Posterior vena cava (tissue), 2 donors: ENCODE measurements at regions not wholly inside any gene's neighbourhood (a gene's known extent, or its start where the extent isn't known, plus 50 kb on each side); places are given as distances from the start of the nearest gene placed in this dataset.

Experiments
- DNase-seq: peaks from one replicate; pipeline ENCODE4 v3.0.0-alpha.2; 2020; ENCODE audit warnings: low spot score
- intact Hi-C, 2 donors: fragments of 100-400 bp; cut with DNase I; formaldehyde crosslinking; loops; one replicate each; pipeline versions ENCODE4 v1.14.1 to v1.14.2; 2022 to 2023
- donor health status: DM: yes; HTN: yes; CAD: no.
- donor health status: DM: yes; HTN: yes; CAD: no.

DNA sequence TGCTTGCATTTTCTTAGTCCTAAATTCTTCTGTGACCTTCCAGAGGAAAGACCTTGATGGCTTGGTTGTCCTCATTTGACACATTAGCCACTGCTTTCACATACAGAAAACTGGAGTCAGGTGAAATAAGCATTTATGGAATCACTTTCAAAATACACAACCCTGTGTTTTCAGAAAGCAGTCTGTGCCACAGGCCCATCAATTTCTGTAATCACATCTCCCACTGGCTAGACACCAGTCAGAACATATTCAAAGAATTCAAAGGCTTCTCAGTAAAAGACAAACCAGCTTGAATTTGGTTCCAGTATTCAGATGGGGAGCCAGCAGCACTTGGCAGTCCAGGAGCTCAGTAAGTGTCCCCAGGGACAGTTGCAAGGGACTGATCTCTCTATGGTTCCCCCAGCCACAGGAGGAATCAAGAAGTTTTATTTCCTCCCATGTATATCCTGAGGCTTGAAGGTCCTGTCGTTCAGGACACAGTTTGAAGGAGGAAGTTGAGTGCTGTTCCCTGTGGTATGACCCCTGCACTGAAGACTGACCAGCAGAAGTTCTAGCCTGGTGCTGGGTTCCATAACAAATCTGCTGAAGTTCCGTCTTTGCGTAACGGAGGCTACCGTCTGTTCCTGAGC, 214.3 kb downstream of the FOXO1 start:
- DNase-seq, result no peak
- intact Hi-C loops, result no loop called here

DNA sequence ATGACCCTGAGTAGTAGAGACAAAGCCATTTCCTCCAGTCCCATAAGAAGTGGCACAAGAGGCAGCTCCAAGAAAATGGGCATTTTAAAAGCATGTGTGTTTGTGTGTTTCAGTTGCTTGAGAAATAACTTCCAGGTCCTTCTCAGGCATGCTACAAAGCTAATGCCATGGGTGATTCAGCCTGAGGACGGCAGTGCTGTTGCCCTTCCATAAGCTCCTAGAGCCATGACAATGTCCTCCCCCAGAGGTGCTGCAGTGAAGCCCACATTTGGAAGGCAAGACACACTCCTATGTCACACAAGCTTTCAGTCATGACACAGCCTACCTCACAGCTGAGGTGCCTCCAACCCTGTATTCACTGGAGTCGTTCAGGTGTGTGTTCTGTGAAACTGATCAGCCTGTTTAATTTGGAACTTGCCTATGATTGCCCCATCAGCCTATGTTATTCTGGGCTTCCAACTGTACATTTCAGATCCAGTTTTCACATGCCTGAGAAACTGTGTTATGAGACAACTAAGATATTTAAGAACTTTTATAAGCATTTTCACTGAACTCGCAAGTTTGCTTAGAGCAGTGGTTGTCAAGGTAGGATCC, 213.6 kb downstream of the FOXO1 start:
- no peak for DNase-seq
- intact Hi-C loops, result no loop called here

DNA sequence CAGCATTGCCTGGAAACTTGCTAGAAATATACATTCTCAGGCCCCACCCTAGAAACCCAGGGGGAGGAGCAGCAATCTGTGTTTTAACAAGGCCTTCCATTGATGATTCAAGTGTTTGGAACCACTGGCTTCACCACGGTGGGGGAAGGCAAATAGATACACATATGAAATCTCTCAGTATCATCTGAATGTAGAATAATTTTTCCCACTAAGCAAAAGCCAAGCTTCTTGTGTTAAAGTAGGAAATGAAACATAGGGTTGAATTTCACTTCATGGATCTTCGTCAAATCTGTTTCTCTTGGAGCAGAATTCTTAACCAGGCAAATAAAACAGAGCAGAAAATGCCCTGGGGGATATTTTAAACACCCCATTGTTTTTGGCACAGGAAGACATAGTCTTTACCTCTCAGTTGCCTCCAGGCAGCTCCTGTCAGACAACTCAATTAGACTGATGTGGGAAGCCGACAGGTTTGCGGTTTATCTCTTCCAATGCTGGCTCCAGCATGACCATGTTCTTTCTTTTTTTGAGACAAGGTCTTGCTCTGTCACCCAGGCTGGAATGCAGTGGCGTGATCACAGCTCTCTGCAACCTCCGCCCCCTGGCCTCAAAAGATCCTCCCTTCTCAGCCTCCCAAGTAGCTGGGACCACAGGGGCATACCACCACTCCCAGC, 213.0 kb downstream of the FOXO1 start:
- no peak for DNase-seq
- intact Hi-C loops, result no loop called here

DNA sequence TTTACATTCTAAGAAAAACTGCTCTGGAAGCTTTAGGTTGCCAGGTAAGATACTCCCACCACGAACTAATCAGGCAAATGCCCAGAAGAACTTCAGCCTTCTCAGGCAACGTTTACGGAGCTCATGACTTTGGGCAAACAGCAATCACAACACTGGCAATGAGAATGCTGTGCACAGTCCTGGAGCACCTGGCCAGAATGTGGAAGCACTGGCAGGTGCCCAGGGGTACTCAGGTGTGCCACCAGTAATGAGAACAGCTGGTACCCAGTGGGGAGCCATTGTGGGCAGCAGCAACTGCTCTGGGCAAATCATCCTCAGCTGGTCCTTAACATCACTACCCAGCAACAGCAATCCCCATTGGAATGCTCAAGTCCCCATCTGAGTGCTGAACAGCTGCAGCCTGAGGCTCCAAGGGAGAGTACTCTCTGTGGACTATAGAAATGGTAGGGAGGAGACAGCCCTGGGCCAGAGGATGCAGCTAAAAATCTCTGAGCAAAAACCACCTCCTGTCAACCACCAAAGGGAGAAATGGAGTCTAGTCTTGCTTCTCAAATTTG, 210.0 kb downstream of the FOXO1 start:
- intact Hi-C loops, result no loop called here
- DNase-seq, result no peak

DNA sequence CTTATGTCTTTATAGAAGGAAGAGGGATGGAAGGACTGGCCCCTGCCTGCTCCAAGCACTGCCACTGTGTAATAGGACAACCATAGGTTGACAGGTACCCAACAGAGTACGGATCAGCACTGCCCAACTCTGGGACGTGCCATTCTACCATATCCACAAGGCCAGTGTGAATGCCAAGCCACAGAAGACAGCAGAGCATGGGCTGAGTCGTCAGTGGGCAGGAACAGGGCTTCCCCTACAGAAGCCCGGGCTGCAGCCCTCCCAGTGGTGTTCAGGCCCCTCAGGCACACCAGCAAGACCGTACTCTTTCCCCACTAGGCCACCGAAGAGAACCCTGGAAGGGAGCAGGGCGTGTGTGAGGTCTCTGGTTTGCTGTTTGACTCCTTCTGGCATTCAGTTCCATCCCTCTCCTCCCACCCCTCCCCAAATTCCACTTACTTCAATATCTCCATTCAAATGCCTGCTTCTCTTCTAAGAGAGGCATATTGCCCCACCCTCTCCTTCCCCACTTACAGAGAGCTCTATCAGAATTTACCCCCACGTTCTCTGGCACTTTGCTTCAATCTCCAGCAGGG, 209.4 kb downstream of the FOXO1 start:
- DNase-seq, result no peak
- intact Hi-C loops, result no loop called here

DNA sequence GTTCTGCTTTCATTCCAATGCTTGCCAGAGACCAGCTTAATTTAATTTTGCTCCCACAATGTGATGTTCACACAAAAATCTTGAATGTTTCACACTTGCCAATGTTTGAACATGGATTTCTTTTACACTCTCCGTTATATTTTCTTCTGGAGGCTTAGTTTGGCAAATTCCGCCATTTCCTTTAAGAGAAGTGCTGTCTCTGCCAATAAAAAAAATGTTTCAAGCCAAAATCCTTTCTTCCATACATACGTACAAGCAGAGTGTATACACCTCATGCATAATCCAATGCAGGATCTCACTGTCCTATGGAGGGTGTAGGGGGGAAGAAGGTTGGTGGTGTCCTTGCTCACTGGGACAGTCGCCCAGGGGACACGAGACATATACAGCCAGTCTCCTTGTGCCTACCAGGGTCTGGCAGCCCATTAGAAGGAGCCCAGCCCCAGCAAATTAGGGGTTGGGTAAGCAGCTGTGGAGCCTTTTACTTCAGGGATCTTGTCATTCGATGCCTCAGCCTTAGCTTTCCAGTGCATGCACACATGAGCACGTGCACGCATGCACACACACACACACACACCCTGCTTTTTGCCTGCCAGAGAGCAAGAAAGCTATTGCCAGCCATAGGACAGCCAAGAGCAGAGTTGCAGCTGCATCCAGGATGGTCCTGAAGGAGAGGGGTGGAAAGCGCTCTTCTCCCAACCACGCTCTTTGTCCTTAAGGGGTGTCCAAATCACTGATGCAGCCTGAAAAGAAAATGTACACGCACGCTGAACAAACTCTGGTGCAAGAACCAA, 208.3 kb downstream of the FOXO1 start:
- no peak for DNase-seq
- intact Hi-C loops, result no loop called here

DNA sequence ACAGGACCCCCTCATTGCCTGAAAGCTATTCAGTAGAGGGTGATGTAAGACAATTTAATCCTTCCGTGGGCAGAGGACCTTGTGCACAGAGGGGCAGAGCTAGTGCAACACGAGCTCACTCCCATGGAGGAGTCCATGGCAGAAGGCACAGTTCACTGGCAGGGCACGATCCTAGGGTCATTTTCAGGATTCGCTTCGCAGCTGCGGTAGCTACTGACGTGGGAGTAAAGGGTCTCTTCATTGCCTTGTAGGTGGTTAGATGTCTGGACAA, 207.8 kb downstream of the FOXO1 start:
- intact Hi-C loops, result no loop called here
- DNase-seq, result no peak

DNA sequence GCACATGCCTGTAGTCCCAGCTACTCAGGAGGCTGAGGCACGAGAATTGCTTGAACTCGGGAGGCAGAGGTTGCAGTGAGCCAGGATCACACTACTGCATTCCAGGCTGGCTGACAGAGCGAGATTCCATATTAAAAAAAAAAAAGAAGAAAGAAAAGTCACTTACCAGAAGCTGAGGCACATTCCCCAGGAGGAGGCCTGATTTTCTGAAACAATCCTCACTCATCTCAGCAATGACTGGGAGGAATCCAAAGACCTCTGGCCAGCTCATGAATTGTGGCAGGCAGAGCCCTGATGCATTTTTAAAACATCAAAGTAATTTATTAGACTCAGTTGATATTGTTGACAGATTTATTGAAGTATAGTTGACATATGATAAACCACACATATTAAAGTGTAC, 206.3 kb downstream of the FOXO1 start:
- no peak for DNase-seq
- intact Hi-C loops, result no loop called here

DNA sequence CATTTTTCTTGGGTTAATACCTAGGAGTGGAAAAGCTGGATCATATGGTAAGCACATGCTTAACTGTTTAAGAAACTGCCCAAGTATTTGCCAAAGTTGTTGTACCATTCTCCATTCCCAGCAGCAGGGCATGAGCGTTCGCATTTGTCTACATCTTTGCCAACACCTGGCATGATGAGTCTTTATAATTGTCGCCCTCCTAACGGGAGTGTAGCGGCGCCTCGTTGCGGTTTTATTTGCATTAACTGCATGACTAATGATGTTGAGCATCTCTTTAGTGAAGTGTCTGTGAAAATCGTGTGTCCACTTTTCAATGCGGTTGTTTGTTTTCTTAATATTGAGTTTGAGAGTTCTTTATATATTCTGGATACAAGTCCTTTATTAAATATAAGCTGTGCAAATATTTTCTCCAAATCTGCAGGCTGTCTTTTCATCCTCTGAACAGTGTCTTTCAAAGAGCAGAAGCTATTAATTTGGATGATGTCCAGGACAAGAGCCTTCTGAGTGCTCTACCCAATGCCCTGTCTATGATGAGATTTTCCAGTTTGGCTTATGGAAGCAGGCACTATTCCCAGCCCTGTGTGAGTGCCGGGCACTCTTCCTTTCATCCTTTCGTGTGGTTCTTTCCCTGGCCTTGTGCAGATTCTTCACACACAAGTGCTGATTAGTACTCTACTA, 202.0 kb downstream of the FOXO1 start:
- intact Hi-C loops, result no loop called here
- no peak for DNase-seq

DNA sequence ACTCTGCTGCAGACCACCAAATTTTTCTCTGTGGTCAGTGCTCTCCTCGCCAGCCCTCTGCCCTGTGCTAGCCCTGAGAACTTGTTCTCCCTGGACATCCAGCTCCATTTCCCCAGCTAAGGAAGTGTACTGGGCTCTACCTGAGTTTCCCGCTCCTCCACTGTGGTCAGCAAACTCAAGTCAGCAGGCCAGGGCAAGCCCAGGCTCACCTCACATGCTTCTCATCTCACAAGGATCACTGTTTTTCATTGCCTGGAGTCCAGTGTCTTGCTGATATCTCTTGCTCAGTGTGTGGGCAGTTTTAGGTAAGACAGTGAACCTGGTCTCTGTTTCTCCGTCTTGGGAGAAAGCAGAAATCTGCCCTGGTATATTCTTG, 201.4 kb downstream of the FOXO1 start:
- intact Hi-C loops, result no loop called here
- DNase-seq, result no peak

DNA sequence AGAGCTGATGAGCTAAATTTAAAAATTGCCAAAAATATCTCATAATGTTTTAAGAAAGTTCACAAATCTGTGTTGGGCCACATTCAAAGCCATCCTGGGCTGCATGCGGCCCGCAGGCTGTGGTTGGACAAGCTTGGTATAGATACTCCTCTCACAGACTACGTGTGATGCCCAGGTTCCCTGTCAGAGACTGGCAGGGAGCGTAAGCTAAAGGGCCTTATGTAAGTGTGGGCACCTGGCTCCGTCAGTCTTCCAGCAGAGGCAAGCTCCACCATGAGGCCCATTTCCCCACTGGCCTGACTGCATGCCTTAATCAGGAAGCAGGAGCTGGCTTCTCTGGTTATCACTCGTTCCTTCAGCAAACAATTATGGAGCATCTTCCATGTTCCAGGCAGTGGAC, 200.2 kb downstream of the FOXO1 start:
- no peak for DNase-seq
- intact Hi-C loops, result no loop called here

DNA sequence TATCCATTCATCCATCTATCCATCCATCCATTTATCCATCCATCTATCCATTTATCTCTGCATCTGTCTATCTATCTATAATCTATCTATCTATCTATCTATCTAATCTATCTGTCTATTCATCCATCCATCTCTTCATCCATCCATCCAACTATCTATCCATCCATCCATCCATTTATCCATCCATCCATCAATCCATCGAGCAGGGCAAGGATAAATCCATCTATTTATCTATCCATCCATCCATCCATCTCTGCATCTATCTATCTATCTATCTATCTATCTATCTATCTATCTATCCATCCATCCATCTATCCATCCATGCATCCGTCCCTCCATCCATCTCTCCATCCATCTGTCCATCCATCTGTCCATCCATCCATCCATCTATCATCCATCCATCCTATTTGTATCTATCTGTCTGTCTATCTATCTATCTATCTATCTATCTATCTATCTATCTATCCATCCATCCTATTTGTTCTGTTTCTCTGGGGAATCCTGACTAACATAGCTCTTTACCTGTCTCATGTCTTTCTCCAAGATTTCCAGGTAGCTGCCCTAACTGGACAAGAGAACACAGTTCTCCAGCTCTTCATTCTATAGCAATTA, 198.1 kb downstream of the FOXO1 start:
- no peak for DNase-seq
- intact Hi-C loops, result no loop called here

DNA sequence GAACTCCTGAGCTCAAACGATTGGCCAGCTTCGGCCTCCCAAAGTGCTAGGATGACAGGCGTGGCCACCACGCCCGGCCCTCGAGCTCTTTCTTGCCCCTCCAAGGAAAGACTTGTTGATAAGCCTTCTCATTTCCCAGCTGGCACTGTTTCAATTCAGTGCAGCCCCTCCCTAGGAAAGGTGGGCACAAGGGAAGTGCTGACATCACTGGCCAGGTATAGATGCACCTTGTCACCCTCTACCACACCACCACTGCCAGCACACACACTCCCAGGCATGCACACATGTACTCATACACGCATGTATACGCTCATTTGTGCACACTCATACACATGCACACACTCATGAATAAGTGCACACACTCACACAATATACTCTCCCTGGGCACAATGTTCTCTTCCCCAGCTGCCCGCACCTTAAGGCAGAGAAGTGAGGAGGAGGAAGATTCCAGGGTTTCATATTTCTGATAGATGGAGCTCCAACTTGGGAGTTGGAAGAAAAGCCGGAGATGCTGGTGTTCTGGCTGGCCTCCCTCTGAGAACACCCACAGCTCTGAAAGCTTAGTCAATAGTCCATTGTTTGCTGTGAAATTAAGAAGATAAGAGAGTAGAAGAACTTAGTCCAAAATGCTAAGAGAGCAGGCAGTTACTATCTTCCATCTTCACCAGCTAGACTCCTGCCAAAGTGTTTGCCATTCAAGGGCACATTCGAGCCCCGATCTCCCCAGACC, 196.7 kb downstream of the FOXO1 start:
- intact Hi-C loops, result no loop called here
- no peak for DNase-seq

DNA sequence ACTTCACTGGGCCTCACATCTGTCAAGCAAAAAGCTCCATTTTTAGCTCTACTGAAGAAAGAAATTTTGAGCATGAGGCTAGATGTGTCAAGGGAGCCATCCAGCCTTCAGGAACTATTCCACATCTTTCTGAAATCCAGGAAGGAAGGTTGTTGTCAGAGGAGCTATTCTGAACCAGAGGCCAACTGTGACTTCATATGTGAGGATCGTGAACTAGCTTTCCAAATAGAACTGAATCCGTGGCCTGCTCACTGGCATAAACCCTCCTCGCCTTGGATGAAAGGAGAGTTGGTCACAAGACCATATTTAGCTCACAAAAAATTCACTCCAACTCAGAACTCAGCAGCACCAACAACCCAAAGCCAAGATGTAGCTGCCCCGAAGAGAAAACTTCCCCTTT, 195.8 kb downstream of the FOXO1 start:
- intact Hi-C loops, result no loop called here
- no peak for DNase-seq

DNA sequence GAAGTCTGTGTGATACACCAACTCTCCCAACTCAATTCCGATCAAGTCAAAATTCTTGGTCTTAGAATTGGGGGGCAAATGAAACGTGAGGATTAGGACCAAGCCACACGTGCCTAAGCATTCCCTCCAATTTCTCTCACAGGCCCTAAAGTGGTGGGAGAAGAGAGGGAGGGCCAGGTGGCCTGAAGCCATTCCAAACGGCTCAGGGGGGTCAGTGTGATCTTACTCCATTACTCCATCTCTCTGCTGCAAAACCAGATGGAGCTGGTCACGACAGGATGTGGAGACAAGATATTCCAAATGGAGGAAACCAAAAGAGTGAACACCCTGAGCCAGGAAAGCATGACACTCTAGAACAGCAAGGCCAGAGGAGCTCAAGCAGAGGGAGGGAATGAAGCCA, 195.4 kb downstream of the FOXO1 start:
- intact Hi-C loops, result no loop called here
- DNase-seq, result no peak

DNA sequence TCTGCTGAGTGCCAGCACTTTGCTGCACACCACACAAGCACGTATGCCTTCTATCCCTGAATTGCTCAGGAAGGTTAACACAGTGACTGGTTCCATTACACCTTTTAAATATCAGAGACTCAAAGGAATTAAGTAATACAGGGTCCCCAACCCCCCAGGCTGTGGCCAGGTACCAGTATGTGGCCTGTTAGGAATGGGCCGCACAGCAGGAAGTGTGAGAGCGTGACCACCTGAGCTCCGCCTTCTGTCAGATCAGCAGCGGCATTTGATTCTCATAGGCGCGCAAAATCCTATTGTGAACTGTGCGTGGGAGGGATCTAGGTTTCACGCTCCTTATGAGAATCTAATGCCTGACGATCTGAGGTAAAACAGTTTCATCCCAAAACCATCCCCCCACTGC, 194.5 kb downstream of the FOXO1 start:
- no peak for DNase-seq
- intact Hi-C loops, result no loop called here

DNA sequence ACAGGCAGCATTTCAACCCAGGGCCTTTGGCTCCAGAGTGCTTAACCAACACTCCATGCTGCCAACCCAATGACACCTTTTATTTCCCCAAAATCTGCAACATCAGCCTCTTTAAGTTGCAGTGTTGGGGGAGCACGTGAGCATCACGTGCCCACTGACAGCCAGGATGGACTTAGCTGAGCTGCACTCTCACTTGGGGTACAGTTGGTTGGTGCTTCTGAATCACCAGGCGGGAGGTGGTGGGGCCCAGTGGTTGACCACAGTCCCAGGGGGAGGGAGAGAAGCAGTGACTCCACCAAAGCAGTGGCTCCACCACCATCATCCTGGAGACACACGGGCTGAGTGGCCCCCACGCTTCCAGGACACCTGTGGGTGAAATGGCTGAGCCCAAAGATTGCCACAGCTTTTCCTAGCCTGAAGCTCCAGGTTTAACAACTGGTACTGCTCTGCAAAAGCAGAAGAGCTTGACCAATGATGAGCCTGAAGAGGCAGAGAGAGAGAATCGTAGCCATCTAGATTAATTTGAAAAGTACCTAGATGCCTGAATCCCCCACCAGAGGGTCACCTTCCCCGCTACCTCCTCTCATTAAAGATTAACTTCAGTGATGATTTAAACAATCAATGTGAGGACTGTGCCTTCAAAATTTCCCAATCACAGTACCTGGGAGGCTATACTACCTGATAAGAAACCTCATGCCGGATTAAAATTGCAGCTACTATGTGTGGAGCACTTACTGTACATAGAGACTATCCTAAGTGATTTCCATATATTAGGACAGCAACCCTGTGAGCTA, 193.8 kb downstream of the FOXO1 start:
- intact Hi-C loops, result no loop called here
- DNase-seq, result no peak

DNA sequence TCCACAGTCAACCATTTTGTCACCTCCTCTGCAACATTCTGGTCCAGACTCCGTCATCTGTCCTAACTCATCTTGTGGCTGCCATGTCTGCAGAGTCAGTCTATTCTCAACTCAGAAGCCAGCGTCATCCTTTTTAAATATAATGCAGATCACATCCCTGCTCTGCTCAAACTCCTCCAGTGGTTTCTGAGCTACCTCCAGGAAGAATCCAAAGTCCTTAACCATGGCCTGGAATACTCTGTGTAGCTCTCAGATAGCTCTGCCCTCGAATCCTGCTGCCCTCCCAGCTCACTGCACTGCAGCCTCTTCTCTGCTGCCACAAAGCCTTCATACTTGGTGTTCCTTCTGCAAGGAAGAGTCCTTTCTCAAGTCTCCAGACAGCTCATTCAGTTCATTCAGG, 190.8 kb downstream of the FOXO1 start:
- intact Hi-C loops, result no loop called here
- no peak for DNase-seq
